ENCODE measurements at regions not wholly inside any gene's neighbourhood (a gene's known extent, or its start where the extent isn't known, plus 50 kb on each side); places are given as distances from the start of the nearest gene placed in this dataset.

GRCh38 chr10:36538953-36539586, 586.3 kb upstream of the ANKRD30A start:
- H3K79me2 ChIP-seq (ENCODE audit: insufficient read depth, low read length): no peaks in the 10 kb centered on the region
- no peaks in the 10 kb centered on the region for H4K20me1 ChIP-seq (ENCODE audit: insufficient read depth)
- DNase-seq (ENCODE audit: low read depth, low spot score) (no peak), ATAC-seq (no peak)
- no peak for TF ChIP-seq ELF1 (IDR thresholded peaks at IDR 0.05; ENCODE audit: borderline replicate concordance, low read depth)
- H3K36me3 ChIP-seq (ENCODE audit: control insufficient read depth in 1 of 2, insufficient read depth in 2 of 2, low read length in 2 of 2): no peaks in the 10 kb centered on the region
- no TSS peak for BruUV-seq (replicated peaks)
- no peaks in the 10 kb centered on the region for H3K9me2 ChIP-seq (ENCODE audit: insufficient read depth)
- H3K9me3 ChIP-seq (ENCODE audit: control insufficient read depth in 1 of 2, insufficient read depth in 1 of 2, low read depth in 1 of 2, low read length in 2 of 2): peaks cover 0 to 11% of the 10 kb centered on the region in 2 experiments; a peak in 3 of 4 replicates
- no peak overlapping the region for H3K4me2 ChIP-seq (ENCODE audit: low read length)
- no peaks in the 10 kb centered on the region for H3K27me3 ChIP-seq (ENCODE audit: insufficient read depth, low read length)
- H3K4me3 ChIP-seq (replicated peaks in 1 of 2; ENCODE audit: low read depth in 1 of 2, low read length in 2 of 2): no peak overlapping the region
- H2AFZ ChIP-seq (ENCODE audit: low read depth, low read length, poor library complexity, severe bottlenecking): no peak overlapping the region
- no peak overlapping the region for H3K9ac ChIP-seq (ENCODE audit: low read length)
- CTCF ChIA-PET: no interaction called here
- H3K27ac ChIP-seq (ENCODE audit: low read depth, low read length): no peak overlapping the region
- POLR2A ChIA-PET: no interaction called here
- intact Hi-C loops (cut with micrococcal nuclease): no loop called here
- H3K4me1 ChIP-seq (ENCODE audit: control insufficient read depth in 1 of 2, insufficient read depth in 2 of 2, low read length in 2 of 2): no peaks in the 10 kb centered on the region
- RAD21 ChIA-PET (ENCODE audit: low non-redundant PET in 1 of 2, low total read pairs in 2 of 2, uncharacterized antibody in 2 of 2, unreplicated experiment in 2 of 2): no interaction called here

- Histone ChIP-seq H3K27ac (ENCODE audit: low read depth, low read length) (no peak overlapping the region), H3K79me2 (ENCODE audit: insufficient read depth, low read length) (no peaks in the 10 kb centered on the region), H3K27me3 (ENCODE audit: insufficient read depth, low read length) (no peaks in the 10 kb centered on the region), H3K4me3 (replicated peaks in 1 of 2; ENCODE audit: low read depth in 1 of 2, low read length in 2 of 2) (no peak overlapping the region), H3K36me3 (ENCODE audit: control insufficient read depth in 1 of 2, insufficient read depth in 2 of 2, low read length in 2 of 2) (no peaks in the 10 kb centered on the region), H3K9me3 (ENCODE audit: control insufficient read depth in 1 of 2, insufficient read depth in 1 of 2, low read depth in 1 of 2, low read length in 2 of 2) (peaks cover 8 to 12% of the 10 kb centered on the region in 2 experiments; a peak in 3 of 4 replicates), H3K9me2 (ENCODE audit: insufficient read depth) (no peaks in the 10 kb centered on the region), H3K4me1 (ENCODE audit: control insufficient read depth in 1 of 2, insufficient read depth in 2 of 2, low read length in 2 of 2) (no peaks in the 10 kb centered on the region), H4K20me1 (ENCODE audit: insufficient read depth) (no peaks in the 10 kb centered on the region), H3K9ac (ENCODE audit: low read length) (no peak overlapping the region), H2AFZ (ENCODE audit: low read depth, low read length, poor library complexity, severe bottlenecking) (no peak overlapping the region), H3K4me2 (ENCODE audit: low read length) (no peak overlapping the region)
- no peak for DNase-seq (ENCODE audit: low read depth, low spot score)
- BruUV-seq (replicated peaks): no TSS peak
- TF ChIP-seq ZFX (IDR thresholded peaks at IDR 0.05): no peak
- no peak for TF ChIP-seq EZH2phosphoT487 (IDR thresholded peaks at IDR 0.05; ENCODE audit: borderline replicate concordance)
- ChIA-PET RAD21 (ENCODE audit: low non-redundant PET in 1 of 2, low total read pairs in 2 of 2, uncharacterized antibody in 2 of 2, unreplicated experiment in 2 of 2) (no interaction called here), POLR2A (no interaction called here), CTCF (no interaction called here)
- no peak for ATAC-seq
- intact Hi-C loops (cut with micrococcal nuclease): no loop called here
These were observed 590.9 kb upstream of the ANKRD30A start for GRCh38 chr10:36534471-36535002.
